HG03060 (cell line): ENCODE measurements at regions not wholly inside any gene's neighbourhood (a gene's known extent, or its start where the extent isn't known, plus 50 kb on each side); places are given as distances from the start of the nearest gene placed in this dataset.
"Not testable (repeated sequence)": the region's sequence is repeated elsewhere in the genome, so short reads cannot be mapped to it uniquely, and the experiment has no call there.

Experiments used
- ATAC-seq: cut with Tn5 transposase; IDR thresholded peaks from one replicate; pipeline ENCODE4 v1.9.1; 2021; ENCODE audit warnings: low read depth, moderate number of reproducible peaks; ENCODE audit not compliant: unreplicated experiment

- ATAC-seq = no peak
These were observed 321.7 kb upstream of the ZC3H15 start for GRCh38 chr2:186164325-186164724.

- ATAC-seq = no peak
These were observed 315.4 kb upstream of the ZC3H15 start for GRCh38 chr2:186170693-186171092.

- ATAC-seq = no peak
These were observed 304.4 kb upstream of the ZC3H15 start for GRCh38 chr2:186181625-186182024.

GRCh38 chr2:186182366-186182765 lies 303.7 kb upstream of the ZC3H15 start:
- ATAC-seq = not testable (repeated sequence)

- ATAC-seq = no peak
These were observed 302.7 kb upstream of the ZC3H15 start for GRCh38 chr2:186183406-186183805.

- ATAC-seq = no peak
These were observed 298.2 kb upstream of the ZC3H15 start for GRCh38 chr2:186187854-186188253.

- ATAC-seq = no peak
These were observed 296.2 kb upstream of the ZC3H15 start for GRCh38 chr2:186189816-186190215.

- ATAC-seq = no peak
These were observed 290.4 kb upstream of the ZC3H15 start for GRCh38 chr2:186195696-186196095.

- no peak for ATAC-seq
These were observed 288.1 kb upstream of the ZC3H15 start for GRCh38 chr2:186197955-186198354.

- no peak for ATAC-seq
These were observed 287.0 kb upstream of the ZC3H15 start for GRCh38 chr2:186199029-186199428.

- no peak for ATAC-seq
These were observed 284.7 kb upstream of the ZC3H15 start for GRCh38 chr2:186201371-186201770.

GRCh38 chr2:186205254-186205911 lies 280.7 kb upstream of the ZC3H15 start:
- no peak for ATAC-seq

GRCh38 chr2:186209532-186209931 lies 276.5 kb upstream of the ZC3H15 start:
- no peak for ATAC-seq

- no peak for ATAC-seq
These were observed 265.7 kb upstream of the ZC3H15 start for GRCh38 chr2:186220409-186220808.

- ATAC-seq = no peak
These were observed 256.8 kb upstream of the ZC3H15 start for GRCh38 chr2:186229265-186229664.

GRCh38 chr2:186241874-186242273 lies 244.2 kb upstream of the ZC3H15 start:
- no peak for ATAC-seq

GRCh38 chr2:186254759-186255158 lies 231.3 kb upstream of the ZC3H15 start:
- ATAC-seq = no peak

- no peak for ATAC-seq
These were observed 230.2 kb upstream of the ZC3H15 start for GRCh38 chr2:186255823-186256222.

- no peak for ATAC-seq
These were observed 229.5 kb upstream of the ZC3H15 start for GRCh38 chr2:186256540-186256939.

GRCh38 chr2:186263673-186264250 lies 222.3 kb upstream of the ZC3H15 start:
- no peak for ATAC-seq

GRCh38 chr2:186269536-186269935 lies 216.5 kb upstream of the ZC3H15 start:
- ATAC-seq = no peak

GRCh38 chr2:186273953-186274352 lies 212.1 kb upstream of the ZC3H15 start:
- no peak for ATAC-seq
